HG03095 (cell line): ENCODE measurements at regions not wholly inside any gene's neighbourhood (a gene's known extent, or its start where the extent isn't known, plus 50 kb on each side); places are given as distances from the start of the nearest gene placed in this dataset.

Experiments
- ATAC-seq: cut with Tn5 transposase; IDR thresholded peaks from one replicate; pipeline ENCODE4 v1.9.1; 2021; ENCODE audit warnings: moderate library complexity; ENCODE audit not compliant: unreplicated experiment

DNA sequence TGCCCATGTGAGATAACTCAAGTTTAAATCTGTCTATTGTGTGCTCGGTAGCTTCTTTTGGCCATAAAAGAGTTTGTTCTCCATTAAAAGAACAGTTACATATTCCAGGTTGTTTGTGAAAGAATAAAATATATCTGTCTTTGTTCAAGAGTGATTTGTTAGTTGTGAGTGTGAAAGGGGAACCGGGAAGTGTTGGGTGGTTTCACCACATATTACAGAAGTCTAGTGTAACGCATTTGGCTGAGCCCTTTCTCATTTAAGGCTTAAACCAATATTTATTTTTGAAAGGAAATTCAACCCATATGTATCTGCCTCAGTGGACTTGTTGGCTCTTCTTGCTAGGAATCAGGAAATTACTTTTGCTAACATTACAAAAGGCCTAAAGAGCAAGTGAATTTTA is 54.1 kb upstream of the DMRTA1 start:
- ATAC-seq: no peak

DNA sequence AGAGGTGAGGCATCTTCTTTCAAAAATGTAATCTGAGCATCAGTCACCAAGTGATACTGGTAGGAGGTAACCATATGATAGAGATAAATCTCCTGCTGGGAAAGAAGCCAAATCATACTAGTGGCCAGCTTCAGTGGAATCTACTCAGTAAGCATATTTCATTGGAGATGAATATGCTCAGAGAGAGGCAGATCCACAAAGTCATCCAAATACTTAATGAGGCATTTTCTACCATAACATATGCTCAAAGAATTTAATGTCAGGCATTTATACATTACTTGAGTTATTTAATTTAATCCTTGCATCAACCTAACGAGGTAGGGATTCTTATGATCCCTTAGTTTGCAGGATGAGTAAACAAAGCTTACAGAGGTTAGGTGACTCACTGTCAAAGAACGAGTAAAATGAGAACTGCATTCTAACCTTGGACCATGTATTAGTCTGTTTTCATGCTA is 50.9 kb upstream of the DMRTA1 start:
- ATAC-seq: no peak
